H1 (cell line): ENCODE measurements at regions not wholly inside any gene's neighbourhood (a gene's known extent, or its start where the extent isn't known, plus 50 kb on each side); places are given as distances from the start of the nearest gene placed in this dataset.

Experiments used
- CTCF ChIA-PET: fragments of 300-600 bp; sonication (Branson Sonifier 250); formaldehyde crosslinking; loops from one replicate; lab custom pipeline; 2021; ENCODE audit not compliant: partially characterized antibody; lab: Charles Lee
- POLR2A ChIA-PET: fragments of 300-600 bp; sonication (Branson Sonifier 250); formaldehyde crosslinking; loops from one replicate; lab custom pipeline; 2021; ENCODE audit warnings: inconsistent platforms; ENCODE audit not compliant: partially characterized antibody; lab: Charles Lee
- DNase-seq, 2 experiments: peaks; one replicate each; pipeline versions ENCODE4 v3.0.0 to v3.0.0-alpha.2; 2010 to 2022; ENCODE audit warnings: low spot score in 2 of 2, low read depth in 1 of 2, mixed read lengths in 1 of 2
- FAIRE-seq: peaks from 2 replicates; lab custom pipeline; 2011; peaks lifted over from hg19 to GRCh38; lab: Jason Lieb, UNC
- H2AFZ ChIP-seq: 2 replicates; pipeline ENCODE4 v1.8.1; 2012; ENCODE audit warnings: low read length, inconsistent platforms
- H2AK5ac ChIP-seq: 2 replicates; pipeline ENCODE4 v1.6.1; 2013; ENCODE audit warnings: low read depth, low read length
- H2BK120ac ChIP-seq: replicated peaks from 2 replicates; pipeline ENCODE3; 2013; ENCODE audit warnings: low read depth, low read length, inconsistent platforms
- H2BK12ac ChIP-seq: 2 replicates; pipeline ENCODE4 v1.6.1; 2013; ENCODE audit warnings: low read depth, low read length
- H2BK15ac ChIP-seq: 2 replicates; pipeline ENCODE4 v1.6.1; 2013; ENCODE audit warnings: low read length
- H2BK20ac ChIP-seq: 2 replicates; pipeline ENCODE4 v1.6.1; 2013; ENCODE audit warnings: low read length
- H2BK5ac ChIP-seq: 2 replicates; pipeline ENCODE4 v1.6.1; 2013; ENCODE audit warnings: low read depth, low read length
- H3K14ac ChIP-seq: 2 replicates; pipeline ENCODE4 v1.6.1; 2013; ENCODE audit warnings: inconsistent platforms; ENCODE audit not compliant: insufficient read length
- H3K18ac ChIP-seq: 2 replicates; pipeline ENCODE4 v1.6.1; 2013; ENCODE audit warnings: low read length; ENCODE audit errors: extremely low read depth
- H3K23ac ChIP-seq: 2 replicates; pipeline ENCODE4 v1.6.1; 2013; ENCODE audit warnings: inconsistent platforms; ENCODE audit not compliant: insufficient read length
- H3K23me2 ChIP-seq: 2 replicates; pipeline ENCODE4 v1.6.1; 2013; ENCODE audit warnings: low read depth, low read length
- H3K27ac ChIP-seq: 2 replicates; pipeline ENCODE4 v1.6.1; 2011; ENCODE audit warnings: low read depth, low read length, inconsistent platforms
- H3K27me3 ChIP-seq, 4 experiments: replicated peaks in 1 of 4; 1 replicate in 1 of 4; 2 replicates in 3 of 4; pipeline versions ENCODE4 v1.6.1 to v1.8.1; 2011 to 2013; ENCODE audit warnings: low read length in 3 of 4, mild to moderate bottlenecking in 3 of 4, inconsistent platforms in 2 of 4, mixed read lengths in 2 of 4, moderate library complexity in 1 of 4; ENCODE audit not compliant: control insufficient read depth in 3 of 4, insufficient read depth in 3 of 4; ENCODE audit errors: extremely low read depth in 1 of 4
- H3K36me3 ChIP-seq, 4 experiments: 2 replicates each; pipeline versions ENCODE4 v1.6.1 to v1.8.1; 2011 to 2013; ENCODE audit warnings: mild to moderate bottlenecking in 4 of 4, low read length in 3 of 4, moderate library complexity in 2 of 4, control low read depth in 1 of 4, inconsistent platforms in 1 of 4; ENCODE audit not compliant: insufficient read depth in 4 of 4, control insufficient read depth in 2 of 4
- H3K4ac ChIP-seq: replicated peaks from 2 replicates; pipeline ENCODE3; 2013; ENCODE audit warnings: low read length, low read depth, mixed read lengths, inconsistent platforms; ENCODE audit not compliant: insufficient read length
- H3K4me1 ChIP-seq, 4 experiments: replicated peaks in 1 of 4; 1 replicate in 1 of 4; 2 replicates in 3 of 4; pipeline versions ENCODE4 v1.6.1 to v1.8.1; 2011 to 2013; ENCODE audit warnings: low read length in 3 of 4, inconsistent platforms in 2 of 4, mixed read lengths in 1 of 4; ENCODE audit not compliant: insufficient read depth in 4 of 4, control insufficient read depth in 3 of 4
- H3K4me2 ChIP-seq, 2 experiments: 2 replicates each; pipeline versions ENCODE4 v1.6.1 to v1.8.1; 2011 to 2013; ENCODE audit warnings: low read depth in 2 of 2, low read length in 2 of 2, control low read depth in 1 of 2, inconsistent platforms in 1 of 2, mild to moderate bottlenecking in 1 of 2; ENCODE audit not compliant: insufficient read depth in 1 of 2
- H3K4me3 ChIP-seq, 4 experiments: fragments of 200-600, 300-600 bp in 1 of 4; sonication (generic), shearing (Covaris generic), sonication (Bioruptor Twin) in 1 of 4; 2 replicates each; pipeline versions ENCODE4 v1.5.1 to v1.8.1; 2011 to 2016; ENCODE audit warnings: low read length in 4 of 4, low read depth in 3 of 4, control low read depth in 2 of 4, inconsistent platforms in 2 of 4, mild to moderate bottlenecking in 2 of 4, mixed read lengths in 1 of 4, moderate library complexity in 1 of 4; ENCODE audit not compliant: insufficient read depth in 2 of 4; ENCODE audit errors: extremely low read depth in 1 of 4
- H3K56ac ChIP-seq: replicated peaks from 2 replicates; pipeline ENCODE3; 2013; ENCODE audit warnings: low read depth, mild to moderate bottlenecking, mixed read lengths, low read length, inconsistent platforms; ENCODE audit not compliant: insufficient read length
- H3K79me1 ChIP-seq: 2 replicates; pipeline ENCODE4 v1.6.1; 2013; ENCODE audit warnings: low read depth, low read length, control low read depth
- H3K79me2 ChIP-seq, 2 experiments: 2 replicates each; pipeline versions ENCODE4 v1.6.1 to v1.8.1; 2012 to 2013; ENCODE audit warnings: low read length in 2 of 2, mild to moderate bottlenecking in 2 of 2, inconsistent platforms in 1 of 2; ENCODE audit not compliant: insufficient read depth in 2 of 2, control insufficient read depth in 1 of 2
- H3K9ac ChIP-seq, 4 experiments: replicated peaks in 1 of 4; 1 replicate in 1 of 4; 2 replicates in 3 of 4; pipeline versions ENCODE4 v1.6.1 to v1.8.1; 2011 to 2013; ENCODE audit warnings: low read depth in 3 of 4, low read length in 3 of 4, control low read depth in 2 of 4, mild to moderate bottlenecking in 2 of 4, moderate library complexity in 2 of 4, inconsistent platforms in 1 of 4; ENCODE audit errors: extremely low read depth in 1 of 4
- H3K9me3 ChIP-seq, 2 experiments: 2 replicates each; pipeline versions ENCODE4 v1.6.1 to v1.8.1; 2012 to 2013; ENCODE audit warnings: mild to moderate bottlenecking in 2 of 2, moderate library complexity in 2 of 2, control low read depth in 1 of 2, inconsistent platforms in 1 of 2, low read depth in 1 of 2, low read length in 1 of 2, mixed read lengths in 1 of 2; ENCODE audit not compliant: insufficient read depth in 2 of 2
- H4K20me1 ChIP-seq, 2 experiments: replicated peaks in 1 of 2; 2 replicates each; pipeline versions ENCODE3 to v1.8.1; 2011 to 2013; ENCODE audit warnings: inconsistent platforms in 2 of 2, low read length in 2 of 2, mild to moderate bottlenecking in 1 of 2; ENCODE audit not compliant: insufficient read depth in 2 of 2, control insufficient read depth in 1 of 2
- H4K5ac ChIP-seq: 2 replicates; pipeline ENCODE4 v1.6.1; 2013; ENCODE audit warnings: low read length, low read depth, mixed read lengths, inconsistent platforms; ENCODE audit not compliant: insufficient read length
- H4K8ac ChIP-seq: 2 replicates; pipeline ENCODE4 v1.8.0; 2013; ENCODE audit warnings: mild to moderate bottlenecking, moderate library complexity, low read length, inconsistent platforms; ENCODE audit not compliant: insufficient read depth; ENCODE audit errors: extremely low read depth
- H4K91ac ChIP-seq: replicated peaks from 2 replicates; pipeline ENCODE3; 2013; ENCODE audit warnings: low read length, mixed read lengths, inconsistent platforms; ENCODE audit not compliant: insufficient read length
- CHD2 ChIP-seq: IDR thresholded peaks from 2 replicates; pipeline ENCODE4 v1.6.1; 2012; ENCODE audit warnings: low read length, improper control_type of control experiment
- EGR1 ChIP-seq: IDR thresholded peaks from 2 replicates; pipeline ENCODE4 v1.6.1; 2011; ENCODE audit warnings: low read depth, low read length, borderline replicate concordance
- NRF1 ChIP-seq: IDR thresholded peaks from 2 replicates; pipeline ENCODE4 v1.6.1; 2011; ENCODE audit warnings: mild to moderate bottlenecking, low read depth, low read length, improper control_type of control experiment
- PHF8 ChIP-seq: fragments of 200-600 bp; sonication (generic); conservative IDR thresholded peaks from 2 replicates; pipeline ENCODE4 v1.7.1; 2012; ENCODE audit warnings: low read depth, mild to moderate bottlenecking, inconsistent platforms, low read length, moderate library complexity
- ZNF274 ChIP-seq: IDR thresholded peaks from 2 replicates; pipeline ENCODE4 v1.7.0; 2012; ENCODE audit warnings: low read length, borderline replicate concordance; ENCODE audit errors: extremely low read depth
- WGBS, 2 experiments: shearing (Covaris generic) in 1 of 2; methylation state at CpG; one replicate each; pipeline versions ENCODE4 v1.1.6 to v1.1.7; 2013 to 2015; ENCODE audit warnings: low lambda C conversion rate in 2 of 2, mixed read lengths in 2 of 2, inconsistent platforms in 1 of 2, low coverage in 1 of 2, missing lambda C conversion rate in 1 of 2; ENCODE audit not compliant: insufficient replicate concordance in 2 of 2, insufficient coverage in 1 of 2, insufficient read length in 1 of 2; ENCODE audit errors: extremely low coverage in 1 of 2, missing lambda C conversion rate in 1 of 2; 5-methylcytosine and 5-hydroxymethylcytosine counted together

DNA sequence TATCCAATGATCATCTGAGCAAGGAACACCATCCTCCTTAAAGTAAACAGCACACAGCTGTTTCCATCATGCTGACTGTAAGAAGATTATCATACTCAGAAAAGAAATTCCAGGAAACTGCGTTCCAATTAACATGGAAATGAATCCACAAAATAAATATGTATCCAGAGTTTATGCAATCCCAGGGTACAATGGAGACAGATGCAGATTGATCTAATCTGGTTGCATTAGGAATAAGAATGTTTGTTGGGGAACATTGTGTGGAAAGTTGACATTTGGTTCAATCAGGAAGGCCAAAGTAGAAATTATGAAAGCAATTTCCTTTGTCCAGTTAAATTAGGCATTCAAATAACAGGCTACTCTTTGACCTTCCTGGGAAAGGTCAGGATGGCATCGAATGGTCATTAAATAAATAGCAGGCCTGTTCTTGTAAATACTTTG, 236.9 kb upstream of the AMIGO2 start:
- Histone ChIP-seq H3K27ac (no peak overlapping the region), H3K4me2 (no peak overlapping the region), H2AK5ac (no peak overlapping the region), H4K5ac (no peak overlapping the region), H3K27me3 (no peaks in the 10 kb centered on the region), H4K20me1 (no peaks in the 10 kb centered on the region), H4K8ac (no peak overlapping the region), H3K14ac (no peak overlapping the region), H3K4ac (no peak overlapping the region), H3K4me1 (no peaks in the 10 kb centered on the region), H4K91ac (no peak overlapping the region), H2BK5ac (no peak overlapping the region), H3K9ac (no peak overlapping the region), H3K18ac (no peak overlapping the region), H2BK120ac (no peak overlapping the region), H3K79me2 (no peaks in the 10 kb centered on the region), H3K79me1 (no peaks in the 10 kb centered on the region), H2BK15ac (no peak overlapping the region), H3K36me3 (no peaks in the 10 kb centered on the region), H3K23ac (no peak overlapping the region), H3K23me2 (no peaks in the 10 kb centered on the region), H3K56ac (no peak overlapping the region), H2AFZ (no peak overlapping the region; the same call in 1 of the 2 replicates), H3K4me3 (no peak overlapping the region), H2BK20ac (no peak overlapping the region), H3K9me3 (no peaks in the 10 kb centered on the region), H2BK12ac (no peak overlapping the region)
- 92% methylated on average over 2 of the region's 2 CpGs; no CpG with 5 or more reads in 1 of the 2 experiments for WGBS, 2 experiments
- DNase-seq (no peak), FAIRE-seq (no peak)
- ChIA-PET CTCF (no interaction called here), POLR2A (no interaction called here)
- TF ChIP-seq CHD2 (no peak), ZNF274 (no peak), PHF8 (no peak), NRF1 (no peak), EGR1 (no peak)
